ENCODE measurements at regions not wholly inside any gene's neighbourhood (a gene's known extent, or its start where the extent isn't known, plus 50 kb on each side); places are given as distances from the start of the nearest gene placed in this dataset.

DNA sequence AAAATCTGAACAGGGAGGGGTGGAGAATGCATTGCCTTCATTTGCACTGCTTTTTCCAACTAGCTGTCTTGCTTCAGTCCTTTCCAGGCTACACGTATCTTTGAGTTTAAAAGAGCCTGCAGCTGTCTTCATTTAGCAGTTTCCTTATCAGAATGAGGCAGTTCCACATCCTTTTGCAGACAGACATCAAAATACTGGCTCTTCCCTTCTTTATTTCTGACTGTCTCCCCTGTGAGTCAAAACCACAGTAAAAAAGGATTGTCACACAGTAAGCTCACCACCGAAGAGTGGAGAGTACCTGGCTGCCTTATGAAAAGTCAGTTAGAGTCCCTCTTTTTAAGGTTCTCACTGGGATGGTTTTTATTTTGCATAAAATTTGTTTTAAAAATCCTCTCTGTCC, 205.5 kb upstream of the CD96 start:
- Histone ChIP-seq H3K27me3 (ENCODE audit: low read depth, low read length) (peaks cover 3% of the 10 kb centered on the region), H3K9ac (ENCODE audit: low read length) (no peak overlapping the region), H3K4me2 (ENCODE audit: low read length) (peak overlapping the region; percentile 35), H3K4me3 (ENCODE audit: low read length) (no peak overlapping the region), H4K20me1 (ENCODE audit: insufficient read depth, low read length) (0 out of 2 replicates have a peak, but pooled peaks cover 5% of the 10 kb centered on the region), H3K4me1 (ENCODE audit: low read length) (peaks cover 16% of the 10 kb centered on the region), H3K27ac (ENCODE audit: low read length) (no peak overlapping the region), H3K36me3 (replicated peaks; ENCODE audit: low read depth, low read length) (no peaks in the 10 kb centered on the region), H2AFZ (ENCODE audit: low read depth, low read length) (no peak overlapping the region), H3K79me2 (ENCODE audit: low read length) (no peaks in the 10 kb centered on the region), H3K9me3 (ENCODE audit: insufficient read depth, low read length) (no peaks in the 10 kb centered on the region)
- TF ChIP-seq EZH2phosphoT487 (IDR thresholded peaks at IDR 0.05; ENCODE audit: low read depth) = no peak
- TF ChIP-seq, protein P1, sequence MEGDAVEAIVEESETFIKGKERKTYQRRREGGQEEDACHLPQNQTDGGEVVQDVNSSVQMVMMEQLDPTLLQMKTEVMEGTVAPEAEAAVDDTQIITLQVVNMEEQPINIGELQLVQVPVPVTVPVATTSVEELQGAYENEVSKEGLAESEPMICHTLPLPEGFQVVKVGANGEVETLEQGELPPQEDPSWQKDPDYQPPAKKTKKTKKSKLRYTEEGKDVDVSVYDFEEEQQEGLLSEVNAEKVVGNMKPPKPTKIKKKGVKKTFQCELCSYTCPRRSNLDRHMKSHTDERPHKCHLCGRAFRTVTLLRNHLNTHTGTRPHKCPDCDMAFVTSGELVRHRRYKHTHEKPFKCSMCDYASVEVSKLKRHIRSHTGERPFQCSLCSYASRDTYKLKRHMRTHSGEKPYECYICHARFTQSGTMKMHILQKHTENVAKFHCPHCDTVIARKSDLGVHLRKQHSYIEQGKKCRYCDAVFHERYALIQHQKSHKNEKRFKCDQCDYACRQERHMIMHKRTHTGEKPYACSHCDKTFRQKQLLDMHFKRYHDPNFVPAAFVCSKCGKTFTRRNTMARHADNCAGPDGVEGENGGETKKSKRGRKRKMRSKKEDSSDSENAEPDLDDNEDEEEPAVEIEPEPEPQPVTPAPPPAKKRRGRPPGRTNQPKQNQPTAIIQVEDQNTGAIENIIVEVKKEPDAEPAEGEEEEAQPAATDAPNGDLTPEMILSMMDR (IDR thresholded peaks at IDR 0.05; ENCODE audit: low read depth, low read length) = no peak

DNA sequence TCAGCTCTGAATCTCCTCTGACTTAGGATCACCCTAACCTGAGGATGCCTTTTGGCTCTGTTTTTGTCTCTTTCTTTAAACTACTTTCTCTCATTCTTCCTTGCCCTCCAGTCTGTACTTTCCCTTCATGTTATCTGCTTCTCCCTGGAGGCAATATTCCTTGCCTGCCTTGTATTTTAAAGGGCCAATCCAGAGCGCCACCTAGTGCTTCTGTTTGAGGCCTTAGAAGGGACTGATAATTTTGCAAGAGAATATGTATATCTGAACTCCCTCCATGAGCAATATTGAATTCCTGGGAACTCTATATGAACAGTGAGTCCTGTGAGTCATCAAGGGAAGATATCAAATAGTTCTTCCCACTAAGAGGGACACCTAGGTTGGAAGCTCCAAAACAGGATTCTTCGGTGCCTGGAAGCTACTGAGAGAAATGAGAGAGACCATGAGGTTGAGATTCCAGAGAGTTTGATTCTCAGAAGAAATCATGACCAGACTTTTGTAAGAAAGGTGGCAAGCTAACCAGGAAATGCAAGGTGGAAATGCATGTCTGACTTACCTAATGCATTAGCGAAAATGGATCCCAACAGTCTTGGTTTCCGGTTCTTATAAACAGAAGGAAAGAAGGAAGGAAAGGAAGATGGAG, 203.8 kb upstream of the CD96 start:
- TF ChIP-seq, protein P1 (IDR thresholded peaks at IDR 0.05; ENCODE audit: low read depth, low read length) = peak; percentile 84
- no peak for TF ChIP-seq EZH2phosphoT487 (IDR thresholded peaks at IDR 0.05; ENCODE audit: low read depth)
- H3K9me3 ChIP-seq (ENCODE audit: insufficient read depth, low read length) = no peaks in the 10 kb centered on the region
- no peak overlapping the region for H3K4me2 ChIP-seq (ENCODE audit: low read length)
- H3K36me3 ChIP-seq (replicated peaks; ENCODE audit: low read depth, low read length) = no peaks in the 10 kb centered on the region
- no peak overlapping the region for H3K27ac ChIP-seq (ENCODE audit: low read length)
- H4K20me1 ChIP-seq (ENCODE audit: insufficient read depth, low read length) = 0 out of 2 replicates have a peak, but pooled peaks cover 5% of the 10 kb centered on the region
- H3K27me3 ChIP-seq (ENCODE audit: low read depth, low read length) = peaks cover 3% of the 10 kb centered on the region
- no peaks in the 10 kb centered on the region for H3K79me2 ChIP-seq (ENCODE audit: low read length)
- no peak overlapping the region for H2AFZ ChIP-seq (ENCODE audit: low read depth, low read length)
- no peak overlapping the region for H3K4me3 ChIP-seq (ENCODE audit: low read length)
- H3K4me1 ChIP-seq (ENCODE audit: low read length) = peaks cover 16% of the 10 kb centered on the region
- H3K9ac ChIP-seq (ENCODE audit: low read length) = no peak overlapping the region

DNA sequence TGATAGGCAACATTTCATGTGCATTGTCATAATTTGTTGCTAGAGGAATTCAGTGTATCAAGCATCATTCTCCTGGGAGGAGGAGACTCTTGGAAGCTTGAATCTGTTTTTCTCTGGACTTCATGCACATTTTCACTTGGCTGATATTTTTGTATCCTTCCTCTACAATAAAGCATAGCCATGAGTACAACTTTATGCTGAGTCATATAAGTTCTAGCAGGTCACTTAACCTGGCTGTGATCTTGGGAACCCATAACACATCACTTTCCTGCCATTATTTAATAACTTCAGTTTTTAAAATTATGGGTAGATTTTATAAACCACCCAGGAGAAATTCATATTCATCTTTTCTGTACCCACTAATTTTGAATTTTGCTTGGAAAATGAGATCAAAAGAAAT, 203.0 kb upstream of the CD96 start:
- Histone ChIP-seq H3K4me1 (ENCODE audit: low read length) (peaks cover 16% of the 10 kb centered on the region), H2AFZ (ENCODE audit: low read depth, low read length) (no peak overlapping the region), H3K79me2 (ENCODE audit: low read length) (no peaks in the 10 kb centered on the region), H4K20me1 (ENCODE audit: insufficient read depth, low read length) (0 out of 2 replicates have a peak, but pooled peaks cover 5% of the 10 kb centered on the region), H3K4me2 (ENCODE audit: low read length) (no peak overlapping the region), H3K27me3 (ENCODE audit: low read depth, low read length) (peaks cover 3% of the 10 kb centered on the region), H3K27ac (ENCODE audit: low read length) (no peak overlapping the region), H3K9me3 (ENCODE audit: insufficient read depth, low read length) (no peaks in the 10 kb centered on the region), H3K4me3 (ENCODE audit: low read length) (no peak overlapping the region), H3K9ac (ENCODE audit: low read length) (no peak overlapping the region), H3K36me3 (replicated peaks; ENCODE audit: low read depth, low read length) (no peaks in the 10 kb centered on the region)
- TF ChIP-seq, protein P1 (IDR thresholded peaks at IDR 0.05; ENCODE audit: low read depth, low read length) = no peak
- no peak for TF ChIP-seq EZH2phosphoT487 (IDR thresholded peaks at IDR 0.05; ENCODE audit: low read depth)

DNA sequence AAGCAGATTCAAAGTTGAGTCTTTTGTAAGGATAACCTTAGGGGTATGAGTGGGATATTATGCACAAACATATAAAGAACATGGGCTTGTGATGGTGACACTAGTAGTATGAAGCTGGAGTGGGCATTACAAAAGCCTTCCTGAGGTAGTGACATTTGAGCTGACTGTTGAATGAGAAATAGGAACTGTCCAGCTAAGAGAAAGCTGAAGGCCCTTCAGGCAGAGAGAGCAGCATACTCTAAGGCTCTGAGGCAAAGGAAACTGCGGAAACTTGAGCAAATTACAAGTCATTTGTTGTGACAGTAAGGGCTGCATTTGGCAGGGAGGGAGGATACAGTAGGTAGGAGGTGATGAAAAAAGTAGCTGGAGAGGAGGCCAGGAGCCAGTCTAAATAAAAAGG, 190.7 kb upstream of the CD96 start:
- H3K4me1 ChIP-seq (ENCODE audit: low read length) = no peaks in the 10 kb centered on the region
- no peaks in the 10 kb centered on the region for H4K20me1 ChIP-seq (ENCODE audit: insufficient read depth, low read length)
- H3K27me3 ChIP-seq (ENCODE audit: low read depth, low read length) = no peaks in the 10 kb centered on the region
- no peaks in the 10 kb centered on the region for H3K36me3 ChIP-seq (replicated peaks; ENCODE audit: low read depth, low read length)
- no peak overlapping the region for H3K4me2 ChIP-seq (ENCODE audit: low read length)
- no peak overlapping the region for H3K9ac ChIP-seq (ENCODE audit: low read length)
- H3K79me2 ChIP-seq (ENCODE audit: low read length) = no peaks in the 10 kb centered on the region
- TF ChIP-seq, protein P1 (IDR thresholded peaks at IDR 0.05; ENCODE audit: low read depth, low read length) = no peak
- TF ChIP-seq EZH2phosphoT487 (IDR thresholded peaks at IDR 0.05; ENCODE audit: low read depth) = no peak
- no peak overlapping the region for H3K4me3 ChIP-seq (ENCODE audit: low read length)
- no peak overlapping the region for H2AFZ ChIP-seq (ENCODE audit: low read depth, low read length)
- H3K9me3 ChIP-seq (ENCODE audit: insufficient read depth, low read length) = no peaks in the 10 kb centered on the region
- no peak overlapping the region for H3K27ac ChIP-seq (ENCODE audit: low read length)

Data from OCI-LY3 (cell line).